Neural cell (in vitro differentiated cells): ENCODE measurements at regions not wholly inside any gene's neighbourhood (a gene's known extent, or its start where the extent isn't known, plus 50 kb on each side); places are given as distances from the start of the nearest gene placed in this dataset.

Source experiments
- H2AFZ ChIP-seq: fragments of 200-600, 300-800 bp; sonication (generic), shearing (Covaris generic); 2 replicates; pipeline ENCODE4 v1.6.0; 2014; ENCODE audit warnings: low read depth, mild to moderate bottlenecking, antibody characterized with exemption, low read length, moderate library complexity
- H3F3A ChIP-seq: fragments of 200-600 bp; shearing (Covaris generic); 2 replicates; pipeline ENCODE4 v1.6.1; 2016; ENCODE audit warnings: mild to moderate bottlenecking, moderate library complexity, mixed read lengths, antibody characterized with exemption, low read length; ENCODE audit not compliant: insufficient read depth, poor library complexity, severe bottlenecking
- H3K27ac ChIP-seq: fragments of 200-600, 300-800 bp; sonication (generic), shearing (Covaris generic); 2 replicates; pipeline ENCODE4 v1.5.1; 2014; ENCODE audit warnings: mild to moderate bottlenecking, low read length, moderate library complexity
- H3K27me3 ChIP-seq: fragments of 300-800, 200-600 bp; sonication (generic), shearing (Covaris generic); 2 replicates; pipeline ENCODE4 v1.6.0; 2014; ENCODE audit warnings: mild to moderate bottlenecking, low read depth, low read length, moderate library complexity; ENCODE audit not compliant: insufficient read depth
- H3K36me3 ChIP-seq: fragments of 300-800, 200-600 bp; sonication (generic), shearing (Covaris generic); 2 replicates; pipeline ENCODE4 v1.5.1; 2014; ENCODE audit warnings: mild to moderate bottlenecking, antibody characterized with exemption, low read length, moderate library complexity; ENCODE audit not compliant: insufficient read depth
- H3K4me2 ChIP-seq: fragments of 300-800, 200-600 bp; sonication (generic), shearing (Covaris generic); 2 replicates; pipeline ENCODE4 v1.6.0; 2014; ENCODE audit warnings: mild to moderate bottlenecking, low read length
- H3K4me3 ChIP-seq: fragments of 300-800, 200-600 bp; sonication (generic), shearing (Covaris generic); 2 replicates; pipeline ENCODE4 v1.5.1; 2014; ENCODE audit warnings: mild to moderate bottlenecking, low read length, moderate library complexity
- H3K79me2 ChIP-seq: fragments of 200-600 bp; shearing (Covaris generic); replicated peaks from 2 replicates; pipeline ENCODE4 v1.6.0; 2014; ENCODE audit warnings: mild to moderate bottlenecking, low read length, moderate library complexity; ENCODE audit not compliant: insufficient read depth
- H3K9ac ChIP-seq: fragments of 300-800, 200-600 bp; sonication (generic), shearing (Covaris generic); 2 replicates; pipeline ENCODE4 v1.6.1; 2016; ENCODE audit warnings: mild to moderate bottlenecking, low read length, mixed read lengths
- H3K9me2 ChIP-seq: fragments of 200-600 bp; shearing (Covaris generic); 2 replicates; pipeline ENCODE4 v1.6.1; 2016; ENCODE audit warnings: mild to moderate bottlenecking, low read length, mixed read lengths; ENCODE audit not compliant: insufficient read depth
- H3K9me3 ChIP-seq: fragments of 200-600, 300-800 bp; sonication (generic), shearing (Covaris generic); 2 replicates; pipeline ENCODE4 v1.6.1; 2016; ENCODE audit warnings: mild to moderate bottlenecking, mixed run types, low read length, moderate library complexity, mixed read lengths
- H4K20me1 ChIP-seq: fragments of 200-600 bp; shearing (Covaris generic); 2 replicates; pipeline ENCODE4 v1.6.1; 2016; ENCODE audit warnings: mild to moderate bottlenecking, mixed run types; ENCODE audit not compliant: insufficient read depth
- CTCF ChIP-seq: fragments of 450-650 bp; IDR thresholded peaks from 2 replicates; pipeline ENCODE4 v1.5.1; 2014; ENCODE audit warnings: antibody characterized with exemption, mild to moderate bottlenecking, moderate library complexity; ENCODE audit not compliant: poor library complexity, severe bottlenecking
- EP300 ChIP-seq: fragments of 450-650 bp; conservative IDR thresholded peaks from 2 replicates; pipeline ENCODE4 v1.6.1; 2014; ENCODE audit warnings: antibody characterized with exemption, mild to moderate bottlenecking, moderate library complexity; ENCODE audit not compliant: poor library complexity, severe bottlenecking
- EZH2 ChIP-seq: fragments of 200-600, 300-800 bp; shearing (Covaris generic), sonication (generic); IDR thresholded peaks from 2 replicates; pipeline ENCODE4 v1.6.1; 2014; ENCODE audit warnings: antibody characterized with exemption, low read length, borderline replicate concordance, mild to moderate bottlenecking; ENCODE audit not compliant: insufficient read depth, poor library complexity, severe bottlenecking
- MXI1 ChIP-seq: fragments of 450-650 bp; conservative IDR thresholded peaks from 2 replicates; pipeline ENCODE4 v1.6.1; 2014; ENCODE audit warnings: antibody characterized with exemption, mild to moderate bottlenecking; ENCODE audit not compliant: poor library complexity, severe bottlenecking
- POLR2AphosphoS5 ChIP-seq: IDR thresholded peaks from 2 replicates; pipeline ENCODE4 v1.6.1; 2012
- RAD21 ChIP-seq: fragments of 450-650 bp; conservative IDR thresholded peaks from 2 replicates; pipeline ENCODE4 v1.6.1; 2014; ENCODE audit warnings: antibody characterized with exemption, mild to moderate bottlenecking, moderate library complexity
- SMC3 ChIP-seq: fragments of 450-650 bp; conservative IDR thresholded peaks from 2 replicates; pipeline ENCODE4 v1.6.1; 2014; ENCODE audit warnings: antibody characterized with exemption, mild to moderate bottlenecking, moderate library complexity; ENCODE audit not compliant: poor library complexity
- TAF1 ChIP-seq: IDR thresholded peaks from 2 replicates; pipeline ENCODE4 v1.6.1; 2012; ENCODE audit warnings: low read depth
- TF ChIP-seq, protein P1 (sequence below): IDR thresholded peaks from 2 replicates; pipeline ENCODE4 v1.6.1; 2012; ENCODE audit warnings: borderline replicate concordance

GRCh38 chr9:129240581-129241211 lies 62.6 kb upstream of the IER5L start:
- Histone ChIP-seq H3K36me3 (no peaks in the 10 kb centered on the region), H3K27ac (no peak overlapping the region), H3K9me2 (no peaks in the 10 kb centered on the region), H3K79me2 (no peaks in the 10 kb centered on the region), H3K4me3 (no peak overlapping the region), H2AFZ (no peak overlapping the region), H3F3A (no peaks in the 10 kb centered on the region), H3K9ac (no peak overlapping the region), H3K27me3 (no peaks in the 10 kb centered on the region), H4K20me1 (no peaks in the 10 kb centered on the region), H3K9me3 (no peaks in the 10 kb centered on the region), H3K4me2 (no peak overlapping the region)
- TF ChIP-seq SMC3 = no peak
- no peak for TF ChIP-seq CTCF
- TF ChIP-seq EP300 = no peak
- TF ChIP-seq POLR2AphosphoS5 = no peak
- TF ChIP-seq, protein P1, sequence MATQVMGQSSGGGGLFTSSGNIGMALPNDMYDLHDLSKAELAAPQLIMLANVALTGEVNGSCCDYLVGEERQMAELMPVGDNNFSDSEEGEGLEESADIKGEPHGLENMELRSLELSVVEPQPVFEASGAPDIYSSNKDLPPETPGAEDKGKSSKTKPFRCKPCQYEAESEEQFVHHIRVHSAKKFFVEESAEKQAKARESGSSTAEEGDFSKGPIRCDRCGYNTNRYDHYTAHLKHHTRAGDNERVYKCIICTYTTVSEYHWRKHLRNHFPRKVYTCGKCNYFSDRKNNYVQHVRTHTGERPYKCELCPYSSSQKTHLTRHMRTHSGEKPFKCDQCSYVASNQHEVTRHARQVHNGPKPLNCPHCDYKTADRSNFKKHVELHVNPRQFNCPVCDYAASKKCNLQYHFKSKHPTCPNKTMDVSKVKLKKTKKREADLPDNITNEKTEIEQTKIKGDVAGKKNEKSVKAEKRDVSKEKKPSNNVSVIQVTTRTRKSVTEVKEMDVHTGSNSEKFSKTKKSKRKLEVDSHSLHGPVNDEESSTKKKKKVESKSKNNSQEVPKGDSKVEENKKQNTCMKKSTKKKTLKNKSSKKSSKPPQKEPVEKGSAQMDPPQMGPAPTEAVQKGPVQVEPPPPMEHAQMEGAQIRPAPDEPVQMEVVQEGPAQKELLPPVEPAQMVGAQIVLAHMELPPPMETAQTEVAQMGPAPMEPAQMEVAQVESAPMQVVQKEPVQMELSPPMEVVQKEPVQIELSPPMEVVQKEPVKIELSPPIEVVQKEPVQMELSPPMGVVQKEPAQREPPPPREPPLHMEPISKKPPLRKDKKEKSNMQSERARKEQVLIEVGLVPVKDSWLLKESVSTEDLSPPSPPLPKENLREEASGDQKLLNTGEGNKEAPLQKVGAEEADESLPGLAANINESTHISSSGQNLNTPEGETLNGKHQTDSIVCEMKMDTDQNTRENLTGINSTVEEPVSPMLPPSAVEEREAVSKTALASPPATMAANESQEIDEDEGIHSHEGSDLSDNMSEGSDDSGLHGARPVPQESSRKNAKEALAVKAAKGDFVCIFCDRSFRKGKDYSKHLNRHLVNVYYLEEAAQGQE = no peak
- no peak for TF ChIP-seq EZH2
- no peak for TF ChIP-seq RAD21
- no peak for TF ChIP-seq MXI1
- TF ChIP-seq TAF1 = no peak

GRCh38 chr9:129239946-129240490 lies 62.0 kb upstream of the IER5L start:
- no peaks in the 10 kb centered on the region for H3K9me2 ChIP-seq
- no peaks in the 10 kb centered on the region for H4K20me1 ChIP-seq
- no peak overlapping the region for H3K9ac ChIP-seq
- H3K36me3 ChIP-seq = no peaks in the 10 kb centered on the region
- H3K9me3 ChIP-seq = no peaks in the 10 kb centered on the region
- H3F3A ChIP-seq = no peaks in the 10 kb centered on the region
- no peak overlapping the region for H3K4me2 ChIP-seq
- no peak overlapping the region for H3K4me3 ChIP-seq
- no peak overlapping the region for H2AFZ ChIP-seq
- no peak for TF ChIP-seq MXI1
- H3K79me2 ChIP-seq = no peaks in the 10 kb centered on the region
- no peak overlapping the region for H3K27ac ChIP-seq
- no peaks in the 10 kb centered on the region for H3K27me3 ChIP-seq

DNA sequence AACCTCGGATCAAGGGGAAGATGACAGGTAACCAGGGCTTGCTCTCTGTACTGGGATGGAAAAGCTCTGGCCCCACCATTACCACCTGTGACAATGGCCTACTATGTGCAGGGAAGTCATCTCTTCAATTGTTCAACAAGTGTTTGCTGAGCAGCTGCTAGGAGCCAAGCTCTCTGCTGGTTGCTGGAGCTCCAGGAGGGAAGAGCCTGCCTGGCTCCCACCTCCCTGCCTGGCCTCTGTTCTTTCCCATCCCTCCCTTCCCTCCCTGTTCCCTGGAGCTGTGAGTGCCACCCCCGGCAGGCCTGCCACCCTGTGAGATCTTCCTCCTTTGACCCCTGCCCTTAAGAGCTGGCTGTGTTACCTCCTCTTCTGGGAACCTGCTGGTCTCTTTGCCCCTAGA lies 59.7 kb upstream of the IER5L start:
- no peaks in the 10 kb centered on the region for H3K36me3 ChIP-seq
- H3K4me2 ChIP-seq = no peak overlapping the region
- TF ChIP-seq EP300 (no peak), CTCF (no peak), MXI1 (no peak), TAF1 (no peak), POLR2AphosphoS5 (no peak), SMC3 (no peak), EZH2 (no peak), RAD21 (no peak)
- TF ChIP-seq, protein P1 = no peak
- no peak overlapping the region for H3K27ac ChIP-seq
- H3K4me3 ChIP-seq = no peak overlapping the region
- H3K9ac ChIP-seq = no peak overlapping the region
- H2AFZ ChIP-seq = no peak overlapping the region
- H3K79me2 ChIP-seq = no peaks in the 10 kb centered on the region
- no peaks in the 10 kb centered on the region for H3F3A ChIP-seq
- no peaks in the 10 kb centered on the region for H3K9me3 ChIP-seq
- H3K9me2 ChIP-seq = no peaks in the 10 kb centered on the region
- no peaks in the 10 kb centered on the region for H3K27me3 ChIP-seq
- no peaks in the 10 kb centered on the region for H4K20me1 ChIP-seq
